ENCODE measurements at regions not wholly inside any gene's neighbourhood (a gene's known extent, or its start where the extent isn't known, plus 50 kb on each side); places are given as distances from the start of the nearest gene placed in this dataset.

GRCh38 chr4:83852085-83852451 lies 316.2 kb downstream of the GPAT3 start:
- DNase-seq (ENCODE audit: low spot score), result no peak

- DNase-seq (ENCODE audit: low spot score), result no peak
These were observed 315.6 kb downstream of the GPAT3 start for GRCh38 chr4:83851261-83852084.

- no peak for DNase-seq (ENCODE audit: low spot score)
These were observed 314.5 kb downstream of the GPAT3 start for GRCh38 chr4:83850435-83850834.

- DNase-seq (ENCODE audit: low spot score), result no peak
These were observed 310.4 kb downstream of the GPAT3 start for GRCh38 chr4:83846193-83846830.

GRCh38 chr4:83839615-83840014 lies 303.7 kb downstream of the GPAT3 start:
- no peak for DNase-seq (ENCODE audit: low spot score)

GRCh38 chr4:83837614-83838308 lies 301.9 kb downstream of the GPAT3 start:
- DNase-seq (ENCODE audit: low spot score), result no peak

- no peak for DNase-seq (ENCODE audit: low spot score)
These were observed 298.0 kb downstream of the GPAT3 start for GRCh38 chr4:83833920-83834319.

GRCh38 chr4:83832110-83832825 lies 296.4 kb downstream of the GPAT3 start:
- no peak for DNase-seq (ENCODE audit: low spot score)

- no peak for DNase-seq (ENCODE audit: low spot score)
These were observed 295.7 kb downstream of the GPAT3 start for GRCh38 chr4:83831588-83831987.

GRCh38 chr4:83830138-83830888 lies 294.4 kb downstream of the GPAT3 start:
- no peak for DNase-seq (ENCODE audit: low spot score)

- DNase-seq (ENCODE audit: low spot score), result no peak
These were observed 292.7 kb downstream of the GPAT3 start for GRCh38 chr4:83828601-83829000.

- no peak for DNase-seq (ENCODE audit: low spot score)
These were observed 285.6 kb downstream of the GPAT3 start for GRCh38 chr4:83821493-83821892.

GRCh38 chr4:83819582-83819981 lies 283.7 kb downstream of the GPAT3 start:
- no peak for DNase-seq (ENCODE audit: low spot score)

- no peak for DNase-seq (ENCODE audit: low spot score)
These were observed 274.5 kb downstream of the GPAT3 start for GRCh38 chr4:83810428-83810827.

GRCh38 chr4:83809581-83809980 lies 273.7 kb downstream of the GPAT3 start:
- DNase-seq (ENCODE audit: low spot score), result no peak

- no peak for DNase-seq (ENCODE audit: low spot score)
These were observed 257.6 kb downstream of the GPAT3 start for GRCh38 chr4:83793481-83793880.

GRCh38 chr4:83785891-83786290 lies 250.0 kb downstream of the GPAT3 start:
- no peak for DNase-seq (ENCODE audit: low spot score)

- DNase-seq (ENCODE audit: low spot score), result no peak
These were observed 247.3 kb downstream of the GPAT3 start for GRCh38 chr4:83783215-83783614.

GRCh38 chr4:83782591-83782990 lies 246.7 kb downstream of the GPAT3 start:
- no peak for DNase-seq (ENCODE audit: low spot score)

- DNase-seq (ENCODE audit: low spot score), result no peak
These were observed 245.5 kb downstream of the GPAT3 start for GRCh38 chr4:83781434-83781833.

- no peak for DNase-seq (ENCODE audit: low spot score)
These were observed 244.3 kb downstream of the GPAT3 start for GRCh38 chr4:83780053-83780733.

Data from pons (tissue), 1 donor.